ENCODE measurements at regions not wholly inside any gene's neighbourhood (a gene's known extent, or its start where the extent isn't known, plus 50 kb on each side); places are given as distances from the start of the nearest gene placed in this dataset.

DNA sequence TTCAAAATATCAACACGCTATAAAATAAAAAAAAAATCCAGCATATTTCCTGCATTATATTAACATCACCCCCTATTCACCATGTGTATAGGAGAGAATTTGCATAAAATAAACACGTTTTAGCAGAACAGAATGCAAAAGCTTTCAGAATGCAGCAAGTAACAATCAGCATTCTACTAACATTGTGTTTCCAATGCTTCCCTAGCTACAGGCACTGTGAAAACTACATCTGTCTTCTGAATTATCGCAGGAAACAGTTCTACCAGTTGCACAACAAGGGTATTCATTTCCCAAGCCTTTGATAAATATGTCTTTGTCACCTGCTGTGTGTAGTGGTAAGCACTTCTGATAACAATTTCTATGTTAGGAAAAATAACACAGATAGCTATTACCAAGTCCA lies 1015.8 kb downstream of the CDH18 start:
- TF ChIP-seq, protein P1, sequence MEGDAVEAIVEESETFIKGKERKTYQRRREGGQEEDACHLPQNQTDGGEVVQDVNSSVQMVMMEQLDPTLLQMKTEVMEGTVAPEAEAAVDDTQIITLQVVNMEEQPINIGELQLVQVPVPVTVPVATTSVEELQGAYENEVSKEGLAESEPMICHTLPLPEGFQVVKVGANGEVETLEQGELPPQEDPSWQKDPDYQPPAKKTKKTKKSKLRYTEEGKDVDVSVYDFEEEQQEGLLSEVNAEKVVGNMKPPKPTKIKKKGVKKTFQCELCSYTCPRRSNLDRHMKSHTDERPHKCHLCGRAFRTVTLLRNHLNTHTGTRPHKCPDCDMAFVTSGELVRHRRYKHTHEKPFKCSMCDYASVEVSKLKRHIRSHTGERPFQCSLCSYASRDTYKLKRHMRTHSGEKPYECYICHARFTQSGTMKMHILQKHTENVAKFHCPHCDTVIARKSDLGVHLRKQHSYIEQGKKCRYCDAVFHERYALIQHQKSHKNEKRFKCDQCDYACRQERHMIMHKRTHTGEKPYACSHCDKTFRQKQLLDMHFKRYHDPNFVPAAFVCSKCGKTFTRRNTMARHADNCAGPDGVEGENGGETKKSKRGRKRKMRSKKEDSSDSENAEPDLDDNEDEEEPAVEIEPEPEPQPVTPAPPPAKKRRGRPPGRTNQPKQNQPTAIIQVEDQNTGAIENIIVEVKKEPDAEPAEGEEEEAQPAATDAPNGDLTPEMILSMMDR (IDR thresholded peaks at IDR 0.05; ENCODE audit: low read depth, low read length, poor library complexity, severe bottlenecking), result no peak
- no peak for TF ChIP-seq EZH2phosphoT487 (IDR thresholded peaks at IDR 0.05; ENCODE audit: borderline replicate concordance, low read length)
